H1 (cell line): ENCODE measurements at regions not wholly inside any gene's neighbourhood (a gene's known extent, or its start where the extent isn't known, plus 50 kb on each side); places are given as distances from the start of the nearest gene placed in this dataset.

Source experiments
- BCL11A ChIP-seq, 2 experiments: IDR thresholded peaks; one replicate each; pipeline ENCODE4 v1.6.1; 2011; ENCODE audit warnings: low read depth in 2 of 2, low read length in 2 of 2, mild to moderate bottlenecking in 2 of 2
- BRCA1 ChIP-seq: IDR thresholded peaks from 2 replicates; pipeline ENCODE4 v1.6.1; 2012; ENCODE audit warnings: low read depth, low read length, improper control_type of control experiment
- CTCF ChIP-seq, 3 experiments: IDR thresholded peaks; 1 replicate in 2 of 3; 2 replicates in 1 of 3; pipeline versions ENCODE4 v1.5.1 to v1.6.1; 2011; ENCODE audit warnings: low read length in 3 of 3, mild to moderate bottlenecking in 3 of 3, inconsistent platforms in 2 of 3, low read depth in 1 of 3, moderate library complexity in 1 of 3; ENCODE audit not compliant: insufficient read depth in 1 of 3; ENCODE audit errors: control extremely low read depth in 1 of 3
- EGR1 ChIP-seq: IDR thresholded peaks from 2 replicates; pipeline ENCODE4 v1.6.1; 2011; ENCODE audit warnings: low read depth, low read length, borderline replicate concordance
- HDAC6 ChIP-seq: IDR thresholded peaks from one replicate; pipeline ENCODE4 v1.7.1; 2012; ENCODE audit warnings: low read depth, mild to moderate bottlenecking, inconsistent platforms, low read length, moderate library complexity
- JUND ChIP-seq: IDR thresholded peaks from 2 replicates; pipeline ENCODE4 v1.6.1; 2011; ENCODE audit warnings: mild to moderate bottlenecking, improper control_type of control experiment, low read length
- POLR2A ChIP-seq, 2 experiments: IDR thresholded peaks; 1 replicate in 1 of 2; 2 replicates in 1 of 2; pipeline ENCODE4 v1.6.1; 2011; ENCODE audit warnings: low read depth in 2 of 2, low read length in 2 of 2, mild to moderate bottlenecking in 2 of 2; ENCODE audit errors: control extremely low read depth in 1 of 2
- RXRA ChIP-seq: IDR thresholded peaks from 2 replicates; pipeline ENCODE4 v1.6.1; 2011; ENCODE audit warnings: low read depth, mild to moderate bottlenecking, low read length, moderate library complexity; ENCODE audit not compliant: insufficient read depth
- SP4 ChIP-seq: IDR thresholded peaks from 2 replicates; pipeline ENCODE4 v1.6.1; 2012; ENCODE audit warnings: low read length, inconsistent platforms
- SUZ12 ChIP-seq: fragments of 200-600 bp; sonication (generic); IDR thresholded peaks from 2 replicates; pipeline ENCODE4 v1.6.1; 2012; ENCODE audit warnings: mild to moderate bottlenecking, inconsistent platforms, low read length, moderate library complexity, mixed read lengths
- TAF1 ChIP-seq: IDR thresholded peaks from 2 replicates; pipeline ENCODE4 v1.6.1; 2011; ENCODE audit warnings: mild to moderate bottlenecking, low read depth, low read length
- TAF7 ChIP-seq: optimal IDR thresholded peaks from 2 replicates; pipeline ENCODE3; 2011; ENCODE audit warnings: low read depth, mild to moderate bottlenecking, inconsistent platforms, low read length, moderate library complexity, borderline replicate concordance
- USF2 ChIP-seq: IDR thresholded peaks from 2 replicates; pipeline ENCODE4 v1.6.1; 2011; ENCODE audit warnings: low read length, improper control_type of control experiment
- ZNF274 ChIP-seq: IDR thresholded peaks from 2 replicates; pipeline ENCODE4 v1.7.0; 2012; ENCODE audit warnings: low read length, borderline replicate concordance; ENCODE audit errors: extremely low read depth

- TF ChIP-seq BRCA1 (no peak), CTCF (IDR thresholded peaks at IDR 0.05; ENCODE audit: control extremely low read depth in 1 of 3, insufficient read depth in 1 of 3, low read depth in 1 of 3, low read length in 3 of 3) (no peak), SUZ12 (no peak), ZNF274 (no peak), RXRA (no peak), POLR2A (IDR thresholded peaks at IDR 0.05; ENCODE audit: control extremely low read depth in 1 of 2, low read depth in 2 of 2, low read length in 2 of 2) (no peak), USF2 (no peak), TAF7 (no peak), EGR1 (no peak), HDAC6 (no peak), JUND (no peak), TAF1 (no peak), SP4 (no peak), BCL11A (IDR thresholded peaks at IDR 0.05; ENCODE audit: low read depth in 2 of 2, low read length in 2 of 2) (no peak)
Observed at GRCh38 chr12:59298296-59298695, 297.5 kb upstream of the SLC16A7 start.
